SK-N-SH treated with all-trans-retinoic acid at 6 μM for 48 hours (cell line): ENCODE measurements at regions not wholly inside any gene's neighbourhood (a gene's known extent, or its start where the extent isn't known, plus 50 kb on each side); places are given as distances from the start of the nearest gene placed in this dataset.

Experiments
- ATAC-seq: fragments of 200-7000 bp; cut with Tn5 transposase; 3 replicates; pipeline ENCODE4 v1.9.1; 2020; ENCODE audit warnings: mild to moderate bottlenecking, moderate library complexity
- ARNTL ChIP-seq: fragments of 450-650 bp; formaldehyde crosslinking; IDR thresholded peaks from 2 replicates; pipeline ENCODE4 v1.5.0; 2020; ENCODE audit warnings: low read depth, mild to moderate bottlenecking, moderate library complexity, borderline replicate concordance
- BACH2 ChIP-seq: fragments of 250-450 bp; sonication (Bioruptor Pico); IDR thresholded peaks from 2 replicates; pipeline ENCODE4 v1.9.0; 2021; ENCODE audit warnings: mild to moderate bottlenecking, borderline replicate concordance
- CSDC2 ChIP-seq: fragments of 250-450 bp; sonication (Bioruptor Pico); IDR thresholded peaks from 2 replicates; pipeline ENCODE4 v1.5.0; 2020; ENCODE audit warnings: mild to moderate bottlenecking, moderate library complexity
- ESRRG ChIP-seq: fragments of 250-450 bp; sonication (Bioruptor Pico); IDR thresholded peaks from 2 replicates; pipeline ENCODE4 v1.6.1; 2021; ENCODE audit warnings: mild to moderate bottlenecking
- GLIS3 ChIP-seq: fragments of 250-450 bp; sonication (Bioruptor Pico); IDR thresholded peaks from 2 replicates; pipeline ENCODE4 v1.5.0; 2020; ENCODE audit warnings: mild to moderate bottlenecking, moderate library complexity
- ISL1 ChIP-seq: fragments of 250-450 bp; sonication (Bioruptor Pico); IDR thresholded peaks from 2 replicates; pipeline ENCODE4 v2.1.2; 2022; ENCODE audit warnings: mild to moderate bottlenecking, moderate library complexity
- OSR1 ChIP-seq: fragments of 250-450 bp; sonication (Bioruptor Pico); IDR thresholded peaks from 2 replicates; pipeline ENCODE4 v1.8.0; 2022; ENCODE audit warnings: moderate library complexity, mild to moderate bottlenecking, inconsistent platforms
- PATZ1 ChIP-seq: fragments of 250-450 bp; sonication (Bioruptor Pico); IDR thresholded peaks from 2 replicates; pipeline ENCODE4 v1.8.0; 2020; ENCODE audit warnings: mild to moderate bottlenecking, moderate library complexity, borderline replicate concordance
- POU6F1 ChIP-seq: fragments of 250-450 bp; sonication (Bioruptor Pico); IDR thresholded peaks from 2 replicates; pipeline ENCODE4 v1.8.0; 2021; ENCODE audit warnings: low read depth, mild to moderate bottlenecking, moderate library complexity, borderline replicate concordance
- PPARA ChIP-seq: fragments of 250-450 bp; sonication (Bioruptor Pico); IDR thresholded peaks from 2 replicates; pipeline ENCODE4 v1.5.0; 2020; ENCODE audit warnings: mild to moderate bottlenecking, borderline replicate concordance
- RARB ChIP-seq: fragments of 250-450 bp; sonication (Bioruptor Pico); IDR thresholded peaks from 2 replicates; pipeline ENCODE4 v1.8.0; 2021; ENCODE audit warnings: mild to moderate bottlenecking, moderate library complexity
- SNAI2 ChIP-seq: fragments of 250-450 bp; sonication (Bioruptor Pico); IDR thresholded peaks from 2 replicates; pipeline ENCODE4 v1.5.0; 2020; ENCODE audit warnings: mild to moderate bottlenecking, moderate library complexity
- TOX ChIP-seq: fragments of 250-450 bp; sonication (Bioruptor Pico); IDR thresholded peaks from 2 replicates; pipeline ENCODE4 v1.8.0; 2021; ENCODE audit warnings: mild to moderate bottlenecking, moderate library complexity, borderline replicate concordance
- TSHZ2 ChIP-seq: fragments of 250-450 bp; sonication (Bioruptor Pico); IDR thresholded peaks from 2 replicates; pipeline ENCODE4 v1.5.0; 2020; ENCODE audit warnings: mild to moderate bottlenecking, moderate library complexity
- ZC3H10 ChIP-seq: fragments of 250-450 bp; sonication (Bioruptor Pico); IDR thresholded peaks from 2 replicates; pipeline ENCODE4 v1.5.1; 2021; ENCODE audit warnings: mild to moderate bottlenecking, moderate library complexity
- ZFP3 ChIP-seq: fragments of 250-450 bp; sonication (Bioruptor Pico); IDR thresholded peaks from 2 replicates; pipeline ENCODE4 v1.5.0; 2020; ENCODE audit warnings: mild to moderate bottlenecking, moderate library complexity
- ZFP30 ChIP-seq: fragments of 450-650 bp; formaldehyde crosslinking; IDR thresholded peaks from 2 replicates; pipeline ENCODE4 v1.5.0; 2022; ENCODE audit warnings: mild to moderate bottlenecking, moderate library complexity
- ZNF565 ChIP-seq: fragments of 450-650 bp; formaldehyde crosslinking; conservative IDR thresholded peaks from 2 replicates; pipeline ENCODE4 v1.5.0; 2020; ENCODE audit warnings: low read depth, mild to moderate bottlenecking, moderate library complexity
- ZNF70 ChIP-seq: fragments of 450-650 bp; formaldehyde crosslinking; IDR thresholded peaks from 2 replicates; pipeline ENCODE4 v1.5.0; 2020; ENCODE audit warnings: mild to moderate bottlenecking, moderate library complexity
- ZNF8 ChIP-seq: fragments of 450-650 bp; formaldehyde crosslinking; IDR thresholded peaks from 2 replicates; pipeline ENCODE4 v1.5.0; 2020; ENCODE audit warnings: mild to moderate bottlenecking, moderate library complexity

GRCh38 chr2:217631115-217631514 is 371.7 kb downstream of the TNS1 start:
- no peak for ATAC-seq
- TF ChIP-seq POU6F1 (CRISPR knock-in tag) (no peak), ARNTL (CRISPR knock-in tag) (no peak), OSR1 (CRISPR knock-in tag) (no peak), PATZ1 (CRISPR knock-in tag) (no peak), GLIS3 (CRISPR knock-in tag) (no peak), BACH2 (CRISPR knock-in tag) (no peak), ZFP3 (CRISPR knock-in tag) (no peak), ZNF70 (CRISPR knock-in tag) (no peak)
- TF ChIP-seq, all 23 proteins: peak for 0

GRCh38 chr2:217629347-217629746 is 373.4 kb downstream of the TNS1 start:
- TF ChIP-seq ZC3H10 (CRISPR knock-in tag) (no peak), SNAI2 (CRISPR knock-in tag) (no peak), POU6F1 (CRISPR knock-in tag) (no peak), ZFP3 (CRISPR knock-in tag) (no peak), BACH2 (CRISPR knock-in tag) (no peak), ZNF8 (CRISPR knock-in tag) (no peak), ARNTL (CRISPR knock-in tag) (no peak), OSR1 (CRISPR knock-in tag) (no peak), ESRRG (CRISPR knock-in tag) (no peak), TOX (no peak), ISL1 (CRISPR knock-in tag) (no peak), TSHZ2 (CRISPR knock-in tag) (no peak)
- ATAC-seq = no peak

GRCh38 chr2:217628061-217628460 is 374.7 kb downstream of the TNS1 start:
- TF ChIP-seq OSR1 (CRISPR knock-in tag) (no peak), ZC3H10 (CRISPR knock-in tag) (no peak), SNAI2 (CRISPR knock-in tag) (no peak), ESRRG (CRISPR knock-in tag) (no peak), ZFP30 (CRISPR knock-in tag) (no peak), PPARA (CRISPR knock-in tag) (no peak), ARNTL (CRISPR knock-in tag) (no peak), PATZ1 (CRISPR knock-in tag) (no peak), RARB (no peak), ZNF565 (CRISPR knock-in tag) (no peak), CSDC2 (CRISPR knock-in tag) (no peak), ZNF8 (CRISPR knock-in tag) (no peak)
- ATAC-seq = no peak
